ENCODE measurements at regions not wholly inside any gene's neighbourhood (a gene's known extent, or its start where the extent isn't known, plus 50 kb on each side); places are given as distances from the start of the nearest gene placed in this dataset.

GRCh38 chr2:204355688-204356087, 189.6 kb upstream of the PARD3B start:
- Histone ChIP-seq H3K9ac (ENCODE audit: insufficient read depth, low read length) (no peak overlapping the region), H2AFZ (ENCODE audit: low read length) (no peak overlapping the region), H3K27ac (ENCODE audit: insufficient read depth, low read length) (no peak overlapping the region), H3K79me2 (ENCODE audit: control insufficient read depth, insufficient read depth, low read length) (no peaks in the 10 kb centered on the region), H3K36me3 (ENCODE audit: control insufficient read depth, insufficient read depth, low read length) (no peaks in the 10 kb centered on the region), H3K4me2 (ENCODE audit: extremely low read depth, insufficient read depth, low read length) (no peak overlapping the region), H3K27me3 (ENCODE audit: control insufficient read depth, insufficient read depth, low read length) (no peaks in the 10 kb centered on the region), H3K9me3 (ENCODE audit: control insufficient read depth, insufficient read depth, low read depth, low read length) (no peaks in the 10 kb centered on the region), H3K4me1 (ENCODE audit: control insufficient read depth, extremely low read depth, insufficient read depth, low read length) (no peaks in the 10 kb centered on the region), H3K4me3 (replicated peaks in 1 of 4; ENCODE audit: control extremely low read depth in 1 of 4, insufficient read depth in 1 of 4, low read depth in 3 of 4, low read length in 4 of 4) (no peak overlapping the region), H4K20me1 (ENCODE audit: control insufficient read depth, extremely low read depth, insufficient read depth, low read length) (no peaks in the 10 kb centered on the region)
- DNase-seq (ENCODE audit: low read depth in 2 of 2) = no peak
- TF ChIP-seq EZH2 (IDR thresholded peaks at IDR 0.05; ENCODE audit: low read length, missing control alignments) (no peak), CTCF (conservative IDR thresholded peaks at IDR 0.05 in 1 of 2, IDR thresholded peaks at IDR 0.05 in 1 of 2; ENCODE audit: low read depth in 1 of 2, low read length in 2 of 2) (no peak)

GRCh38 chr2:204356151-204356641, 189.1 kb upstream of the PARD3B start:
- TF ChIP-seq EZH2 (IDR thresholded peaks at IDR 0.05; ENCODE audit: low read length, missing control alignments) (no peak), CTCF (conservative IDR thresholded peaks at IDR 0.05 in 1 of 2, IDR thresholded peaks at IDR 0.05 in 1 of 2; ENCODE audit: low read depth in 1 of 2, low read length in 2 of 2) (no peak)

GRCh38 chr2:204357286-204357685, 188.0 kb upstream of the PARD3B start:
- Histone ChIP-seq H4K20me1 (ENCODE audit: control insufficient read depth, extremely low read depth, insufficient read depth, low read length) (no peaks in the 10 kb centered on the region), H3K9me3 (ENCODE audit: control insufficient read depth, insufficient read depth, low read depth, low read length) (no peaks in the 10 kb centered on the region), H3K36me3 (ENCODE audit: control insufficient read depth, insufficient read depth, low read length) (no peaks in the 10 kb centered on the region), H3K4me2 (ENCODE audit: extremely low read depth, insufficient read depth, low read length) (no peak overlapping the region), H3K9ac (ENCODE audit: insufficient read depth, low read length) (no peak overlapping the region), H3K27me3 (ENCODE audit: control insufficient read depth, insufficient read depth, low read length) (no peaks in the 10 kb centered on the region), H3K27ac (ENCODE audit: insufficient read depth, low read length) (no peak overlapping the region), H2AFZ (ENCODE audit: low read length) (no peak overlapping the region), H3K4me1 (ENCODE audit: control insufficient read depth, extremely low read depth, insufficient read depth, low read length) (no peaks in the 10 kb centered on the region), H3K4me3 (replicated peaks in 1 of 4; ENCODE audit: control extremely low read depth in 1 of 4, insufficient read depth in 1 of 4, low read depth in 3 of 4, low read length in 4 of 4) (no peak overlapping the region), H3K79me2 (ENCODE audit: control insufficient read depth, insufficient read depth, low read length) (no peaks in the 10 kb centered on the region)
- no peak for DNase-seq (ENCODE audit: low read depth in 2 of 2)
- TF ChIP-seq EZH2 (IDR thresholded peaks at IDR 0.05; ENCODE audit: low read length, missing control alignments) (no peak), CTCF (conservative IDR thresholded peaks at IDR 0.05 in 1 of 2, IDR thresholded peaks at IDR 0.05 in 1 of 2; ENCODE audit: low read depth in 1 of 2, low read length in 2 of 2) (no peak)

More at GRCh38 chr2:204356151-204356641, 189.1 kb upstream of the PARD3B start:
- no peak overlapping the region for H3K4me3 ChIP-seq (replicated peaks in 1 of 4; ENCODE audit: control extremely low read depth in 1 of 4, insufficient read depth in 1 of 4, low read depth in 3 of 4, low read length in 4 of 4)
- H2AFZ ChIP-seq (ENCODE audit: low read length) = no peak overlapping the region
- H3K9ac ChIP-seq (ENCODE audit: insufficient read depth, low read length) = no peak overlapping the region
- no peak overlapping the region for H3K27ac ChIP-seq (ENCODE audit: insufficient read depth, low read length)
- H3K4me2 ChIP-seq (ENCODE audit: extremely low read depth, insufficient read depth, low read length) = no peak overlapping the region
- no peaks in the 10 kb centered on the region for H3K9me3 ChIP-seq (ENCODE audit: control insufficient read depth, insufficient read depth, low read depth, low read length)
- H3K4me1 ChIP-seq (ENCODE audit: control insufficient read depth, extremely low read depth, insufficient read depth, low read length) = no peaks in the 10 kb centered on the region
- H3K27me3 ChIP-seq (ENCODE audit: control insufficient read depth, insufficient read depth, low read length) = no peaks in the 10 kb centered on the region
- no peaks in the 10 kb centered on the region for H3K79me2 ChIP-seq (ENCODE audit: control insufficient read depth, insufficient read depth, low read length)
- H4K20me1 ChIP-seq (ENCODE audit: control insufficient read depth, extremely low read depth, insufficient read depth, low read length) = no peaks in the 10 kb centered on the region
- no peak for DNase-seq (ENCODE audit: low read depth in 2 of 2)
- H3K36me3 ChIP-seq (ENCODE audit: control insufficient read depth, insufficient read depth, low read length) = no peaks in the 10 kb centered on the region
